ENCODE measurements at regions not wholly inside any gene's neighbourhood (a gene's known extent, or its start where the extent isn't known, plus 50 kb on each side); places are given as distances from the start of the nearest gene placed in this dataset.

GRCh38 chr11:31865606-31866300 is 54.6 kb upstream of the PAX6 start:
- TF ChIP-seq, protein P1, sequence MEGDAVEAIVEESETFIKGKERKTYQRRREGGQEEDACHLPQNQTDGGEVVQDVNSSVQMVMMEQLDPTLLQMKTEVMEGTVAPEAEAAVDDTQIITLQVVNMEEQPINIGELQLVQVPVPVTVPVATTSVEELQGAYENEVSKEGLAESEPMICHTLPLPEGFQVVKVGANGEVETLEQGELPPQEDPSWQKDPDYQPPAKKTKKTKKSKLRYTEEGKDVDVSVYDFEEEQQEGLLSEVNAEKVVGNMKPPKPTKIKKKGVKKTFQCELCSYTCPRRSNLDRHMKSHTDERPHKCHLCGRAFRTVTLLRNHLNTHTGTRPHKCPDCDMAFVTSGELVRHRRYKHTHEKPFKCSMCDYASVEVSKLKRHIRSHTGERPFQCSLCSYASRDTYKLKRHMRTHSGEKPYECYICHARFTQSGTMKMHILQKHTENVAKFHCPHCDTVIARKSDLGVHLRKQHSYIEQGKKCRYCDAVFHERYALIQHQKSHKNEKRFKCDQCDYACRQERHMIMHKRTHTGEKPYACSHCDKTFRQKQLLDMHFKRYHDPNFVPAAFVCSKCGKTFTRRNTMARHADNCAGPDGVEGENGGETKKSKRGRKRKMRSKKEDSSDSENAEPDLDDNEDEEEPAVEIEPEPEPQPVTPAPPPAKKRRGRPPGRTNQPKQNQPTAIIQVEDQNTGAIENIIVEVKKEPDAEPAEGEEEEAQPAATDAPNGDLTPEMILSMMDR (IDR thresholded peaks at IDR 0.05; ENCODE audit: poor library complexity, severe bottlenecking), result no peak
- TF ChIP-seq EP300 (conservative IDR thresholded peaks at IDR 0.05; ENCODE audit: poor library complexity, severe bottlenecking) (no peak), RAD21 (conservative IDR thresholded peaks at IDR 0.05) (no peak), TAF1 (IDR thresholded peaks at IDR 0.05; ENCODE audit: low read depth) (no peak), EZH2 (IDR thresholded peaks at IDR 0.05; ENCODE audit: borderline replicate concordance, insufficient read depth, low read length, poor library complexity, severe bottlenecking) (no peak), SMC3 (conservative IDR thresholded peaks at IDR 0.05; ENCODE audit: poor library complexity) (no peak), POLR2AphosphoS5 (IDR thresholded peaks at IDR 0.05) (no peak), MXI1 (conservative IDR thresholded peaks at IDR 0.05; ENCODE audit: poor library complexity, severe bottlenecking) (no peak)
- TF ChIP-seq, protein P2, sequence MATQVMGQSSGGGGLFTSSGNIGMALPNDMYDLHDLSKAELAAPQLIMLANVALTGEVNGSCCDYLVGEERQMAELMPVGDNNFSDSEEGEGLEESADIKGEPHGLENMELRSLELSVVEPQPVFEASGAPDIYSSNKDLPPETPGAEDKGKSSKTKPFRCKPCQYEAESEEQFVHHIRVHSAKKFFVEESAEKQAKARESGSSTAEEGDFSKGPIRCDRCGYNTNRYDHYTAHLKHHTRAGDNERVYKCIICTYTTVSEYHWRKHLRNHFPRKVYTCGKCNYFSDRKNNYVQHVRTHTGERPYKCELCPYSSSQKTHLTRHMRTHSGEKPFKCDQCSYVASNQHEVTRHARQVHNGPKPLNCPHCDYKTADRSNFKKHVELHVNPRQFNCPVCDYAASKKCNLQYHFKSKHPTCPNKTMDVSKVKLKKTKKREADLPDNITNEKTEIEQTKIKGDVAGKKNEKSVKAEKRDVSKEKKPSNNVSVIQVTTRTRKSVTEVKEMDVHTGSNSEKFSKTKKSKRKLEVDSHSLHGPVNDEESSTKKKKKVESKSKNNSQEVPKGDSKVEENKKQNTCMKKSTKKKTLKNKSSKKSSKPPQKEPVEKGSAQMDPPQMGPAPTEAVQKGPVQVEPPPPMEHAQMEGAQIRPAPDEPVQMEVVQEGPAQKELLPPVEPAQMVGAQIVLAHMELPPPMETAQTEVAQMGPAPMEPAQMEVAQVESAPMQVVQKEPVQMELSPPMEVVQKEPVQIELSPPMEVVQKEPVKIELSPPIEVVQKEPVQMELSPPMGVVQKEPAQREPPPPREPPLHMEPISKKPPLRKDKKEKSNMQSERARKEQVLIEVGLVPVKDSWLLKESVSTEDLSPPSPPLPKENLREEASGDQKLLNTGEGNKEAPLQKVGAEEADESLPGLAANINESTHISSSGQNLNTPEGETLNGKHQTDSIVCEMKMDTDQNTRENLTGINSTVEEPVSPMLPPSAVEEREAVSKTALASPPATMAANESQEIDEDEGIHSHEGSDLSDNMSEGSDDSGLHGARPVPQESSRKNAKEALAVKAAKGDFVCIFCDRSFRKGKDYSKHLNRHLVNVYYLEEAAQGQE (IDR thresholded peaks at IDR 0.05; ENCODE audit: borderline replicate concordance), result no peak

Data from neural cell (in vitro differentiated cells).